Caco-2 (cell line): ENCODE measurements at regions not wholly inside any gene's neighbourhood (a gene's known extent, or its start where the extent isn't known, plus 50 kb on each side); places are given as distances from the start of the nearest gene placed in this dataset.

Experiments used
- BruUV-seq: library from RNA; stranded (reverse); fragments of 400-500 nt; replicated peaks from 2 replicates; lab custom pipeline; 2021; lab: Mats Ljungman, UMichigan
- CTCF ChIA-PET: fragments of 300-600 bp; sonication (Branson Sonifier 250); formaldehyde crosslinking; loops from one replicate; lab custom pipeline; 2022; ENCODE audit warnings: antibody characterized with exemption; lab: Charles Lee
- POLR2A ChIA-PET: fragments of 300-600 bp; sonication (Branson Sonifier 250); formaldehyde crosslinking; loops from one replicate; lab custom pipeline; 2022; ENCODE audit warnings: antibody characterized with exemption; lab: Charles Lee
- DNase-seq, 2 experiments: peaks; one replicate each; pipeline versions ENCODE4 v3.0.0 to v3.0.0-alpha.2; 2020 to 2022
- H3K27me3 ChIP-seq: replicated peaks from 2 replicates; pipeline ENCODE4 v1.6.0; 2011; ENCODE audit warnings: low read length; ENCODE audit not compliant: control insufficient read depth, insufficient read depth
- H3K36me3 ChIP-seq: 2 replicates; pipeline ENCODE4 v1.5.1; 2011; ENCODE audit warnings: low read length; ENCODE audit not compliant: control insufficient read depth, insufficient read depth
- H3K4me1 ChIP-seq: fragments of 250-450 bp; sonication (Bioruptor Pico); 2 replicates; pipeline ENCODE4 v1.5.1; 2020; ENCODE audit warnings: mild to moderate bottlenecking
- H3K4me3 ChIP-seq: 2 replicates; pipeline ENCODE4 v1.5.1; 2011; ENCODE audit warnings: low read depth, mild to moderate bottlenecking, control low read depth, low read length
- H3K9me3 ChIP-seq: fragments of 250-450 bp; sonication (Bioruptor Pico); 2 replicates; pipeline ENCODE4 v1.5.1; 2020; ENCODE audit warnings: mild to moderate bottlenecking, moderate library complexity
- H3K27ac Mint-ChIP-seq: one replicate; pipeline ENCODE4 v1.8.0; 2022; ENCODE audit warnings: mixed read lengths; ENCODE audit not compliant: unreplicated experiment
- H3K27me3 Mint-ChIP-seq: one replicate; pipeline ENCODE4 v1.8.0; 2022; ENCODE audit warnings: mixed read lengths; ENCODE audit not compliant: insufficient read depth, unreplicated experiment
- H3K36me3 Mint-ChIP-seq: one replicate; pipeline ENCODE4 v1.8.0; 2022; ENCODE audit warnings: mild to moderate bottlenecking, mixed read lengths; ENCODE audit not compliant: insufficient read depth, unreplicated experiment
- H3K4me1 Mint-ChIP-seq: one replicate; pipeline ENCODE4 v1.8.0; 2022; ENCODE audit warnings: low read depth, mixed read lengths; ENCODE audit not compliant: unreplicated experiment
- H3K4me3 Mint-ChIP-seq: one replicate; pipeline ENCODE4 v1.8.0; 2022; ENCODE audit warnings: mild to moderate bottlenecking, moderate library complexity, mixed read lengths; ENCODE audit not compliant: unreplicated experiment
- H3K9me3 Mint-ChIP-seq: one replicate; pipeline ENCODE4 v1.8.0; 2022; ENCODE audit warnings: mixed read lengths; ENCODE audit not compliant: unreplicated experiment
- intact Hi-C: fragments of 100-400 bp; cut with micrococcal nuclease; formaldehyde crosslinking; loops from one replicate; pipeline ENCODE4 v1.10.0; 2022; ENCODE audit not compliant: unreplicated experiment
- TF ChIP-seq, protein P1 (sequence below), 2 experiments: fragments of 200-600 bp in 1 of 2; IDR thresholded peaks; 1 replicate in 1 of 2; 2 replicates in 1 of 2; pipeline versions ENCODE4 v1.5.1 to v1.8.0; 2011 to 2022; ENCODE audit warnings: antibody characterized with exemption in 1 of 2, control low read depth in 1 of 2, inconsistent platforms in 1 of 2, low read depth in 1 of 2, low read length in 1 of 2, mild to moderate bottlenecking in 1 of 2, moderate library complexity in 1 of 2; ENCODE audit not compliant: insufficient read depth in 1 of 2, severe bottlenecking in 1 of 2, unreplicated experiment in 1 of 2

DNA sequence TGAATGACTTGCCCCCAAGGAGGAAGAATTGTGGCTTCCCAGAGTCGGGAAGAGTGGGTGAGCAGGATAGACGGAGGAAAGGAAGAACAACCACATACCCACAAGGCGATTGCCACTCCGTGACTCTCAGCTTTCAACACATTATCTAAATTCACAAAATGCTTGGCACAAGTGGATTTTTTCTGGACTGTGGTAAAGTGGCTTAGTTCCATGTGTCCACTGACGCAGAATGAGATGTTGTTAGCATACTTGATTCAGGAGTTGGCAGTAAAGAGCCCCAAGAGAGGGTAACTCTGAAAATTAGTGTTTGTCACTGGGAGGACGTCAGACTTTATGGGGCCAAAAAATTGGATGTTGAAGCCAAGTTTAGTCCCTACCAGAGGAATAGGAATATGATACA is 198.8 kb upstream of the CTNNB1 start:
- no TSS peak for BruUV-seq
- H3K9me3 ChIP-seq, result no peaks in the 10 kb centered on the region
- H3K4me3 Mint-ChIP-seq, result no peak overlapping the region
- TF ChIP-seq, protein P1, sequence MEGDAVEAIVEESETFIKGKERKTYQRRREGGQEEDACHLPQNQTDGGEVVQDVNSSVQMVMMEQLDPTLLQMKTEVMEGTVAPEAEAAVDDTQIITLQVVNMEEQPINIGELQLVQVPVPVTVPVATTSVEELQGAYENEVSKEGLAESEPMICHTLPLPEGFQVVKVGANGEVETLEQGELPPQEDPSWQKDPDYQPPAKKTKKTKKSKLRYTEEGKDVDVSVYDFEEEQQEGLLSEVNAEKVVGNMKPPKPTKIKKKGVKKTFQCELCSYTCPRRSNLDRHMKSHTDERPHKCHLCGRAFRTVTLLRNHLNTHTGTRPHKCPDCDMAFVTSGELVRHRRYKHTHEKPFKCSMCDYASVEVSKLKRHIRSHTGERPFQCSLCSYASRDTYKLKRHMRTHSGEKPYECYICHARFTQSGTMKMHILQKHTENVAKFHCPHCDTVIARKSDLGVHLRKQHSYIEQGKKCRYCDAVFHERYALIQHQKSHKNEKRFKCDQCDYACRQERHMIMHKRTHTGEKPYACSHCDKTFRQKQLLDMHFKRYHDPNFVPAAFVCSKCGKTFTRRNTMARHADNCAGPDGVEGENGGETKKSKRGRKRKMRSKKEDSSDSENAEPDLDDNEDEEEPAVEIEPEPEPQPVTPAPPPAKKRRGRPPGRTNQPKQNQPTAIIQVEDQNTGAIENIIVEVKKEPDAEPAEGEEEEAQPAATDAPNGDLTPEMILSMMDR (IDR thresholded peaks at IDR 0.05; ENCODE audit: insufficient read depth in 1 of 2, low read depth in 1 of 2, low read length in 1 of 2, severe bottlenecking in 1 of 2, unreplicated experiment in 1 of 2), result no peak
- no peaks in the 10 kb centered on the region for H3K36me3 ChIP-seq
- intact Hi-C loops, result no loop called here
- H3K4me3 ChIP-seq, result no peak overlapping the region
- POLR2A ChIA-PET, result no interaction called here
- no peaks in the 10 kb centered on the region for H3K27me3 Mint-ChIP-seq
- no peaks in the 10 kb centered on the region for H3K9me3 Mint-ChIP-seq
- CTCF ChIA-PET, result no interaction called here
- DNase-seq, result no peak
- no peaks in the 10 kb centered on the region for H3K27me3 ChIP-seq
- peaks cover 18% of the 10 kb centered on the region for H3K4me1 ChIP-seq
- no peaks in the 10 kb centered on the region for H3K36me3 Mint-ChIP-seq
- peaks cover 19% of the 10 kb centered on the region for H3K4me1 Mint-ChIP-seq
- no peak overlapping the region for H3K27ac Mint-ChIP-seq

DNA sequence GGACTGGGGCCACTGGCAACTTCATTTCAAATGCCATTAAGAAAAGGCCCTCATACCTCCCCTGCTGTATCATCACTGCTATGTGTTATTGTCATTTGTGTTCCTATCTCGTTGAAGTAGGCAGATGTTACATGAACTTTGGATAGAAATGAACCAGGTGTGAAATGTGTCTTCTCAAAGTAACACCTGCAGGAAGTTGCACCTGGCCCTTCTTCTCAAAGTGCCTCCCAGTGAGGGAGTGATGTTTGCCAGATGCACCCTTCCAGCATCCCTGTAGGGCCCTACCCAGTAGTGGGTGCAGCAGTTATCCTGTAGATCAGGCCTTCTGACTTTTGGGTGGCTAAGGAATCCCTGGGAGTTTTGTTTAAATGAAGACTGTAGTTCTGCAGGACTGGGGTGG is 197.7 kb upstream of the CTNNB1 start:
- CTCF ChIA-PET, result no interaction called here
- POLR2A ChIA-PET, result no interaction called here
- H3K9me3 Mint-ChIP-seq, result peaks cover 4% of the 10 kb centered on the region
- intact Hi-C loops, result no loop called here
- H3K4me1 Mint-ChIP-seq, result peaks cover 19% of the 10 kb centered on the region
- no peak overlapping the region for H3K27ac Mint-ChIP-seq
- no peak overlapping the region for H3K4me3 ChIP-seq
- H3K27me3 Mint-ChIP-seq, result peaks cover 1% of the 10 kb centered on the region
- H3K36me3 ChIP-seq, result no peaks in the 10 kb centered on the region
- H3K36me3 Mint-ChIP-seq, result no peaks in the 10 kb centered on the region
- no peak for DNase-seq
- no peaks in the 10 kb centered on the region for H3K9me3 ChIP-seq
- no peak overlapping the region for H3K4me3 Mint-ChIP-seq
- H3K4me1 ChIP-seq, result peaks cover 13% of the 10 kb centered on the region
- BruUV-seq, result no TSS peak
- TF ChIP-seq, protein P1 (IDR thresholded peaks at IDR 0.05; ENCODE audit: insufficient read depth in 1 of 2, low read depth in 1 of 2, low read length in 1 of 2, severe bottlenecking in 1 of 2, unreplicated experiment in 1 of 2), result no peak
- no peaks in the 10 kb centered on the region for H3K27me3 ChIP-seq

DNA sequence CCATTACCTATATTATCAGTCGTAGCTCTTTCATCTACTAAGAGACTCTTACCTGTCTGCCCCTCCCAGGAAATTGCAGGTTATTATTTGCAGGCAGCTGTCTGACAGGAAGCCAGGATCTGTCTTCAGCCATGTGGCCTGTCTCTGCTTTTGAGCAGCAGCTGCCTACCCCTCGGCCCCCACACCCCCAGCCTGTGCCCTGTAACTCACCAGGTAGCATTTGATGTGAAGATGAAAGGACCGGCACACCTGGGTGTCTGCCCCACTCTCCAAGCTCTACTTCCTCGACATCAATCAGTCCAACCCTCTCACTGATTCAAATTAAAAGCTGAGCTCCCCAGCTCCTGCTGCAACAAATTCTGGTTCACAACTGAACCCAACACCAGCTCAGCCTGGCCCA is 197.2 kb upstream of the CTNNB1 start:
- Mint-ChIP-seq H3K27ac (no peak overlapping the region), H3K4me1 (peaks cover 19% of the 10 kb centered on the region), H3K27me3 (peaks cover 4% of the 10 kb centered on the region), H3K4me3 (no peak overlapping the region), H3K36me3 (no peaks in the 10 kb centered on the region), H3K9me3 (peaks cover 10% of the 10 kb centered on the region)
- ChIA-PET POLR2A (no interaction called here), CTCF (no interaction called here)
- TF ChIP-seq, protein P1 (IDR thresholded peaks at IDR 0.05; ENCODE audit: insufficient read depth in 1 of 2, low read depth in 1 of 2, low read length in 1 of 2, severe bottlenecking in 1 of 2, unreplicated experiment in 1 of 2), result no peak
- intact Hi-C loops, result no loop called here
- Histone ChIP-seq H3K4me1 (peaks cover 8% of the 10 kb centered on the region), H3K27me3 (no peaks in the 10 kb centered on the region), H3K9me3 (no peaks in the 10 kb centered on the region), H3K4me3 (no peak overlapping the region), H3K36me3 (no peaks in the 10 kb centered on the region)
- no peak for DNase-seq
- no TSS peak for BruUV-seq
